ENCODE measurements at regions not wholly inside any gene's neighbourhood (a gene's known extent, or its start where the extent isn't known, plus 50 kb on each side); places are given as distances from the start of the nearest gene placed in this dataset.

DNA sequence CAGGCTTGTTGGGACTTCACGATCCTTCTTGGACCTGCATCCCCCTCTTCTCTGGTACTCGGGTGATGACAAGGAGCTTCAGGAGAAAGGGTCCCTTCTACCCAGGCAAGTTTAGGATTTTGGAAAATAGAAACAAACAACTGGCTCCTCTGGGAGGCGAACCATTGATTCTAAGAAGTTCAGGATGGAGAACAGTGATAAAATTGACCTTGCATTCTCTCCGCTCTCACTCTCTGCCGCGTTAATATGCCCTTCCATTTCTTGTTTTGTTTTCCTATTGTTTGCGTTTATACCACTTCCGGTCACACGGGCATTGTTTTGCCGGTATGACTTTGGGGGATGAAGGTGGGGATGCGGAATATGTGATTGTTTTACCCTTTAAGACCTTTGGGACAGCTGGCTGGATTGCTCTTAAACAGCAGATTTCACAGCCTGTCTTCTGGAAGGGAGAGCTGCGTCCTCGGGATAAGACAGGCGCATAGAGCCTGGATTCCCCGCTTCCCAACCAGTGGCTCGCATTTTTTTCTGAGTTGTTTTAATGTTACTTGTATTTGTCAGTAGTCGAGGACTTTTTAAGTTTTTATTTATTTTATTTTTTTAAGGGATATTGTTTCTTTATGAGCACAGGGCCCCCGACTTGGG lies 144.3 kb upstream of the ZNF184 start:
- DNase-seq, result peak; percentile 67
- H3K4me1 ChIP-seq (ENCODE audit: control insufficient read depth, insufficient read depth, low read length), result peaks cover 11% of the 10 kb centered on the region
- H3K9me3 ChIP-seq (ENCODE audit: control insufficient read depth, low read length), result no peaks in the 10 kb centered on the region
- Mint-ChIP-seq H3K4me1 (peaks cover 31% of the 10 kb centered on the region), H3K9me3 (no peaks in the 10 kb centered on the region), H3K27ac (peak overlapping the region; percentile 12), H3K36me3 (ENCODE audit: low read depth) (no peaks in the 10 kb centered on the region), H3K27me3 (ENCODE audit: insufficient read depth) (peaks cover 3% of the 10 kb centered on the region), H3K4me3 (peak overlapping the region; percentile 67)
- peak overlapping the region; percentile 78 for H3K4me3 ChIP-seq (ENCODE audit: low read length)
- TF ChIP-seq, protein P1, sequence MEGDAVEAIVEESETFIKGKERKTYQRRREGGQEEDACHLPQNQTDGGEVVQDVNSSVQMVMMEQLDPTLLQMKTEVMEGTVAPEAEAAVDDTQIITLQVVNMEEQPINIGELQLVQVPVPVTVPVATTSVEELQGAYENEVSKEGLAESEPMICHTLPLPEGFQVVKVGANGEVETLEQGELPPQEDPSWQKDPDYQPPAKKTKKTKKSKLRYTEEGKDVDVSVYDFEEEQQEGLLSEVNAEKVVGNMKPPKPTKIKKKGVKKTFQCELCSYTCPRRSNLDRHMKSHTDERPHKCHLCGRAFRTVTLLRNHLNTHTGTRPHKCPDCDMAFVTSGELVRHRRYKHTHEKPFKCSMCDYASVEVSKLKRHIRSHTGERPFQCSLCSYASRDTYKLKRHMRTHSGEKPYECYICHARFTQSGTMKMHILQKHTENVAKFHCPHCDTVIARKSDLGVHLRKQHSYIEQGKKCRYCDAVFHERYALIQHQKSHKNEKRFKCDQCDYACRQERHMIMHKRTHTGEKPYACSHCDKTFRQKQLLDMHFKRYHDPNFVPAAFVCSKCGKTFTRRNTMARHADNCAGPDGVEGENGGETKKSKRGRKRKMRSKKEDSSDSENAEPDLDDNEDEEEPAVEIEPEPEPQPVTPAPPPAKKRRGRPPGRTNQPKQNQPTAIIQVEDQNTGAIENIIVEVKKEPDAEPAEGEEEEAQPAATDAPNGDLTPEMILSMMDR (conservative IDR thresholded peaks at IDR 0.05), result no peak
- no peaks in the 10 kb centered on the region for H3K36me3 ChIP-seq (ENCODE audit: control insufficient read depth, insufficient read depth, low read length)
- H3K27me3 ChIP-seq (ENCODE audit: control insufficient read depth, insufficient read depth, low read length, poor library complexity, severe bottlenecking), result no peaks in the 10 kb centered on the region
- no peak overlapping the region for H3K27ac ChIP-seq (ENCODE audit: low read depth, low read length)
- 1 to 2% methylated on average over 9 to 18 of the region's 18 CpGs for WGBS, 2 experiments (ENCODE audit: insufficient coverage in 1 of 2, insufficient read length in 1 of 2)
- H3K9ac ChIP-seq (ENCODE audit: extremely low read depth, low read length, poor library complexity, severe bottlenecking), result peak overlapping the region; percentile 11

DNA sequence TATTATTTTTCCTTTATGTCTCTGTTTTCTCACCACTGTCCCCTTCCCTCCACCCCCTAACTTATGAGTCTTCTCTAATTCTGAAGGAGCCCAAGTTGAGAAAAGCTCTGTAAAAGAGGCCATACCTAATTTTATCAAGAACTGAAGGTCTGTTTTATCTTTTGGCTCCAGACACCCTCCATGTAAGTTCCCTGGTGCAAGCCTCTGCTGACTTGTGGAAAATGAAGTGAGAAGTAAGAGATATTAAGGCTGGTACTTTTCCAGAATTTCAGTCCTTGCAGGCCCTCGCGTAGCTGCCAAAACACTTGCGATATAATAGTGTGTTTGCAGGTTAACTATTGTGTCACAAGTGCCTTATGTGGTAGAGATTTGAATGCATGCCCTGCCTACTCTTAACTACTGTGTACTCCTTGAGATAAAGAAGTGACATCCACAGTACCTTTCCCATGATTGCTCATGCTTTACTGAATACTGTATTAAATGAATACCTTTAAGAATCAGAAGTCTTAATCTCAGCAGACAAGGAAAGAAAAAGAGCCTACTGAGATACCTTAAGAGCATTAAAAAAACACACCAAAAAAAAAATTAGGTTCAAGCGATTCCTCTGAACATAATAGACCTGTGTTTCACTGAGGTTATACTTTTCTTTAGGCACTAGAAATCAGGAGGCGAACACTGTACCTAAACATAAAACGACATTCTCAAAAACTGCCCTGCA lies 143.6 kb upstream of the ZNF184 start:
- Histone ChIP-seq H3K9ac (ENCODE audit: extremely low read depth, low read length, poor library complexity, severe bottlenecking) (no peak overlapping the region), H3K4me1 (ENCODE audit: control insufficient read depth, insufficient read depth, low read length) (peaks cover 11% of the 10 kb centered on the region), H3K27me3 (ENCODE audit: control insufficient read depth, insufficient read depth, low read length, poor library complexity, severe bottlenecking) (no peaks in the 10 kb centered on the region), H3K4me3 (ENCODE audit: low read length) (peak overlapping the region; percentile 78), H3K36me3 (ENCODE audit: control insufficient read depth, insufficient read depth, low read length) (no peaks in the 10 kb centered on the region), H3K9me3 (ENCODE audit: control insufficient read depth, low read length) (no peaks in the 10 kb centered on the region), H3K27ac (ENCODE audit: low read depth, low read length) (no peak overlapping the region)
- Mint-ChIP-seq H3K27me3 (ENCODE audit: insufficient read depth) (peaks cover 6% of the 10 kb centered on the region), H3K9me3 (no peaks in the 10 kb centered on the region), H3K4me1 (peaks cover 27% of the 10 kb centered on the region), H3K27ac (no peak overlapping the region), H3K4me3 (peak overlapping the region; percentile 67), H3K36me3 (ENCODE audit: low read depth) (no peaks in the 10 kb centered on the region)
- TF ChIP-seq, protein P1 (conservative IDR thresholded peaks at IDR 0.05), result no peak
- WGBS, 2 experiments (ENCODE audit: insufficient coverage in 1 of 2, insufficient read length in 1 of 2), result 54 to 77% methylated on average over 4 to 6 of the region's 6 CpGs
- DNase-seq, result no peak

DNA sequence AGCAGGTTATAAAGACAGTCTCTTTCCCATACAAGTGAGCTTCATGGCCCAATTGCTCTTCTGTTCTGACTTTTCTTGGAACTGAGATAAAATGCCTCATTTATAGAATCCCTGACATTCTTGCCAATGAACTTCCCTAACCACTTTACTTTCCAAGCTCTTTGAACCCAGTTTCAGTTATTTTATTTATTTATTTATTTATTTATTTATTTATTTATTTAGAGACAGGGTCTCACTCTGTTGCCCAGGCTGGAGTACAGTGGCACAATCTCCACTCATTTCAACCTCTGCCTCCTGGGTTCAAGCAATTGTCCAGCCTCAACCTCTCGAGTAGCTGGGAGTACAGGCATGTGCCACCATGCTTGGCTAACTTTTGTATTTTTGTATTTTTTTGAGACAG lies 138.5 kb upstream of the ZNF184 start:
- Histone ChIP-seq H3K27ac (ENCODE audit: low read depth, low read length) (no peak overlapping the region), H3K27me3 (ENCODE audit: control insufficient read depth, insufficient read depth, low read length, poor library complexity, severe bottlenecking) (no peaks in the 10 kb centered on the region), H3K36me3 (ENCODE audit: control insufficient read depth, insufficient read depth, low read length) (no peaks in the 10 kb centered on the region), H3K4me3 (ENCODE audit: low read length) (no peak overlapping the region), H3K9ac (ENCODE audit: extremely low read depth, low read length, poor library complexity, severe bottlenecking) (no peak overlapping the region), H3K4me1 (ENCODE audit: control insufficient read depth, insufficient read depth, low read length) (peaks cover 4% of the 10 kb centered on the region), H3K9me3 (ENCODE audit: control insufficient read depth, low read length) (no peaks in the 10 kb centered on the region)
- Mint-ChIP-seq H3K4me1 (peaks cover 8% of the 10 kb centered on the region), H3K4me3 (no peak overlapping the region), H3K27me3 (ENCODE audit: insufficient read depth) (peaks cover 6% of the 10 kb centered on the region), H3K9me3 (no peaks in the 10 kb centered on the region), H3K27ac (no peak overlapping the region), H3K36me3 (ENCODE audit: low read depth) (no peaks in the 10 kb centered on the region)
- DNase-seq, result no peak
- 80 to 85% methylated on average over 1 of the region's 1 CpG for WGBS, 2 experiments (ENCODE audit: insufficient coverage in 1 of 2, insufficient read length in 1 of 2)
- TF ChIP-seq, protein P1 (conservative IDR thresholded peaks at IDR 0.05), result no peak

Measured in endodermal cell (in vitro differentiated cells).